ENCODE measurements at regions not wholly inside any gene's neighbourhood (a gene's known extent, or its start where the extent isn't known, plus 50 kb on each side); places are given as distances from the start of the nearest gene placed in this dataset.

DNA sequence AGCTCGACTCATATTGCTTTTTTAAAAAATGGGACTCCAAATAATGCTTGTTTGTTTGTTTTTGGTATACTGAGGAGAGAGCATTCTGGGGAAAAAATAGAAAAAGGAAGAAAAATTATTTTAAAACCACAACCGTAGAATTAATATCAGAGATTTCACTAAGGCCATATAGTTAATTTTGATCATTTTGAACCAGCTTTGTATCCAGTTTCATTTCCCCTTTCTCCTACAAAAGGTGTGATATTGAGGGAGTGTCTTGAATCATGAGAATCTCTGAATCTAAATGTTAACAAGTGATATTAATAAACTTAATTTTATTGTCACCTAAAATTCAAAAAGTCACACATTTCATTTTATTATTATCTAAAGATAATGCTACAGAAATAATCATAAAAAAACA lies 198.5 kb upstream of the GALNT5 start:
- Histone ChIP-seq H3K79me2 (ENCODE audit: control insufficient read depth, insufficient read depth, low read length) (no peaks in the 10 kb centered on the region), H3K4me2 (ENCODE audit: control insufficient read depth, insufficient read depth) (no peak overlapping the region), H3K27me3 (replicated peaks in 1 of 2; ENCODE audit: control insufficient read depth in 2 of 2, insufficient read depth in 2 of 2, low read length in 1 of 2) (peaks cover 0 to 2% of the 10 kb centered on the region in 2 experiments; a peak in 1 of 4 replicates), H3K27ac (ENCODE audit: control insufficient read depth, insufficient read depth) (no peak overlapping the region), H3K4me3 (no peak overlapping the region), H2AFZ (ENCODE audit: control insufficient read depth, low read depth, low read length) (no peak overlapping the region), H3K9me3 (replicated peaks; ENCODE audit: control insufficient read depth, insufficient read depth, low read length) (no peaks in the 10 kb centered on the region), H4K20me1 (ENCODE audit: control insufficient read depth, insufficient read depth) (no peaks in the 10 kb centered on the region), H3K4me1 (ENCODE audit: control insufficient read depth, insufficient read depth, low read length) (peaks cover 8% of the 10 kb centered on the region; the same call in 1 of the 2 replicates), H3K36me3 (ENCODE audit: control insufficient read depth in 2 of 2, insufficient read depth in 2 of 2, low read length in 1 of 2) (no peaks in the 10 kb centered on the region), H3K9ac (ENCODE audit: control insufficient read depth, insufficient read depth, low read length) (no peak overlapping the region)
- FAIRE-seq (no peak), DNase-seq (ENCODE audit: low read depth, low spot score) (no peak), ATAC-seq (peak; percentile 66)
- in situ Hi-C loops (cut with MboI) (no loop called here), intact Hi-C loops (cut with micrococcal nuclease; ENCODE audit: unreplicated experiment) (loop anchor here (2.0 to 10.0 kb wide), 3 partner anchors 134 to 1694 kb away; no protein-coding TSS in a partner anchor)
- ChIA-PET SMC1A (ENCODE audit: uncharacterized antibody, unreplicated experiment) (interaction anchor here (0.6 to 8.3 kb wide), 9 partner anchors 14 to 134 kb away, joined by 3 to 107 read pairs (median 4); no protein-coding TSS in a partner anchor), CTCF (interaction anchor here (0.6 to 10.7 kb wide), 7 partner anchors 10 to 1679 kb away, joined by 3 to 100 read pairs (median 3); no protein-coding TSS in a partner anchor), POLR2A (no interaction called here), RAD21 (ENCODE audit: unreplicated experiment) (interaction anchor here (0.8 to 3.9 kb wide), 4 partner anchors 125 to 161 kb away, joined by 3 to 29 read pairs (median 6); no protein-coding TSS in a partner anchor)
- BruUV-seq (replicated peaks) = no TSS peak
- 60% methylated on average over 2 of the region's 2 CpGs for WGBS (ENCODE audit: insufficient coverage, insufficient replicate concordance, low lambda C conversion rate, missing lambda C conversion rate)
- TF ChIP-seq DPF2 (IDR thresholded peaks at IDR 0.05) = peak; percentile 52; the same call in 1 of the 2 replicates
- TF ChIP-seq SMC3 (IDR thresholded peaks at IDR 0.05; ENCODE audit: borderline replicate concordance, low read length) = no peak
- TF ChIP-seq EP300 (IDR thresholded peaks at IDR 0.05; ENCODE audit: borderline replicate concordance in 1 of 2, control insufficient read depth in 1 of 2, low read depth in 2 of 2, low read length in 2 of 2) = 0 out of 4 replicates have a peak, but pooled peaks of 1 of the 2 experiments have one; percentile 33
- no peak for TF ChIP-seq ATF7 (IDR thresholded peaks at IDR 0.05; ENCODE audit: low read depth)
- TF ChIP-seq CHD1 (IDR thresholded peaks at IDR 0.05; ENCODE audit: low read depth, low read length) = no peak
- TF ChIP-seq, protein P1, sequence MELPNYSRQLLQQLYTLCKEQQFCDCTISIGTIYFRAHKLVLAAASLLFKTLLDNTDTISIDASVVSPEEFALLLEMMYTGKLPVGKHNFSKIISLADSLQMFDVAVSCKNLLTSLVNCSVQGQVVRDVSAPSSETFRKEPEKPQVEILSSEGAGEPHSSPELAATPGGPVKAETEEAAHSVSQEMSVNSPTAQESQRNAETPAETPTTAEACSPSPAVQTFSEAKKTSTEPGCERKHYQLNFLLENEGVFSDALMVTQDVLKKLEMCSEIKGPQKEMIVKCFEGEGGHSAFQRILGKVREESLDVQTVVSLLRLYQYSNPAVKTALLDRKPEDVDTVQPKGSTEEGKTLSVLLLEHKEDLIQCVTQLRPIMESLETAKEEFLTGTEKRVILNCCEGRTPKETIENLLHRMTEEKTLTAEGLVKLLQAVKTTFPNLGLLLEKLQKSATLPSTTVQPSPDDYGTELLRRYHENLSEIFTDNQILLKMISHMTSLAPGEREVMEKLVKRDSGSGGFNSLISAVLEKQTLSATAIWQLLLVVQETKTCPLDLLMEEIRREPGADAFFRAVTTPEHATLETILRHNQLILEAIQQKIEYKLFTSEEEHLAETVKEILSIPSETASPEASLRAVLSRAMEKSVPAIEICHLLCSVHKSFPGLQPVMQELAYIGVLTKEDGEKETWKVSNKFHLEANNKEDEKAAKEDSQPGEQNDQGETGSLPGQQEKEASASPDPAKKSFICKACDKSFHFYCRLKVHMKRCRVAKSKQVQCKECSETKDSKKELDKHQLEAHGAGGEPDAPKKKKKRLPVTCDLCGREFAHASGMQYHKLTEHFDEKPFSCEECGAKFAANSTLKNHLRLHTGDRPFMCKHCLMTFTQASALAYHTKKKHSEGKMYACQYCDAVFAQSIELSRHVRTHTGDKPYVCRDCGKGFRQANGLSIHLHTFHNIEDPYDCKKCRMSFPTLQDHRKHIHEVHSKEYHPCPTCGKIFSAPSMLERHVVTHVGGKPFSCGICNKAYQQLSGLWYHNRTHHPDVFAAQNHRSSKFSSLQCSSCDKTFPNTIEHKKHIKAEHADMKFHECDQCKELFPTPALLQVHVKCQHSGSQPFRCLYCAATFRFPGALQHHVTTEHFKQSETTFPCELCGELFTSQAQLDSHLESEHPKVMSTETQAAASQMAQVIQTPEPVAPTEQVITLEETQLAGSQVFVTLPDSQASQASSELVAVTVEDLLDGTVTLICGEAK (IDR thresholded peaks at IDR 0.05; ENCODE audit: borderline replicate concordance) = peak; percentile 63; the same call in 1 of the 2 replicates
- no peak for TF ChIP-seq NR2C1 (IDR thresholded peaks at IDR 0.05)
- no peak for TF ChIP-seq HDGF (IDR thresholded peaks at IDR 0.05)
- 0 out of 2 replicates have a peak, but pooled peaks have one; percentile 42 for TF ChIP-seq NBN (IDR thresholded peaks at IDR 0.05)
- TF ChIP-seq SPI1 (IDR thresholded peaks at IDR 0.05; ENCODE audit: borderline replicate concordance, insufficient read depth, low read depth, low read length) = peak; percentile 91
- TF ChIP-seq IKZF2 (IDR thresholded peaks at IDR 0.05) = peak; percentile 12 to 26; a peak in 2 of 4 replicates
- no peak for TF ChIP-seq CEBPB (IDR thresholded peaks at IDR 0.05; ENCODE audit: borderline replicate concordance in 1 of 2, low read depth in 2 of 2, low read length in 2 of 2)
- TF ChIP-seq ZNF384 (IDR thresholded peaks at IDR 0.05; ENCODE audit: borderline replicate concordance, low read depth, low read length) = no peak
- TF ChIP-seq MXI1 (IDR thresholded peaks at IDR 0.05; ENCODE audit: low read depth, low read length) = no peak
- TF ChIP-seq ZNF274 (IDR thresholded peaks at IDR 0.05; ENCODE audit: insufficient read depth, insufficient read length) = no peak
- TF ChIP-seq, protein P2, sequence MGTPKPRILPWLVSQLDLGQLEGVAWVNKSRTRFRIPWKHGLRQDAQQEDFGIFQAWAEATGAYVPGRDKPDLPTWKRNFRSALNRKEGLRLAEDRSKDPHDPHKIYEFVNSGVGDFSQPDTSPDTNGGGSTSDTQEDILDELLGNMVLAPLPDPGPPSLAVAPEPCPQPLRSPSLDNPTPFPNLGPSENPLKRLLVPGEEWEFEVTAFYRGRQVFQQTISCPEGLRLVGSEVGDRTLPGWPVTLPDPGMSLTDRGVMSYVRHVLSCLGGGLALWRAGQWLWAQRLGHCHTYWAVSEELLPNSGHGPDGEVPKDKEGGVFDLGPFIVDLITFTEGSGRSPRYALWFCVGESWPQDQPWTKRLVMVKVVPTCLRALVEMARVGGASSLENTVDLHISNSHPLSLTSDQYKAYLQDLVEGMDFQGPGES (IDR thresholded peaks at IDR 0.05) = no peak
- no peak for TF ChIP-seq GATAD2B (conservative IDR thresholded peaks at IDR 0.05; ENCODE audit: low read depth)
- peak; percentile 39; the same call in 1 of the 2 replicates for TF ChIP-seq BMI1 (IDR thresholded peaks at IDR 0.05; ENCODE audit: borderline replicate concordance)
- TF ChIP-seq MTA2 (IDR thresholded peaks at IDR 0.05; ENCODE audit: low read depth) = peak; percentile 80
- TF ChIP-seq POLR2AphosphoS2 (IDR thresholded peaks at IDR 0.05; ENCODE audit: low read depth, low read length) = no peak
- no peak for TF ChIP-seq ZNF622 (IDR thresholded peaks at IDR 0.05)
- TF ChIP-seq MEF2B (IDR thresholded peaks at IDR 0.05; ENCODE audit: partially characterized antibody, poor library complexity, severe bottlenecking) = peak; percentile 24
